ENCODE measurements at regions not wholly inside any gene's neighbourhood (a gene's known extent, or its start where the extent isn't known, plus 50 kb on each side); places are given as distances from the start of the nearest gene placed in this dataset.

DNA sequence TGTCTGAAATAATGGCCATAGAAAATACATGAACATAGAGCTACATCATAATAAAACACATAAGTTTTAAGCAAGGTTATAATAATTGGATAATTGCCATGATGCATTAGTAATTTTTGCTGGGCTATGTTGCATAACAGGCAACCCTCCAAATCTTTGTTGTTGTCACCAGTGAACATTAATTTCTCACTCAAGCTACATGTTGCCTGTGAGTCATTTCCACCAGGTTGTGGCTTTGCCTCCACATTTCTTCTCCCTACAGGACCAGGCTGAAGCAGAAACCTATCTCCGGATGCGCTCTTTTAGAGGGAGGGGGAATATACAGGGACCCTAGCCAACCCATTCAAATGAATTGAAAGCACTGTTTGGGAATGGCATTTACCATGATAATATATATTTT lies 347.7 kb downstream of the GABRG1 start:
- no peak for DNase-seq

DNA sequence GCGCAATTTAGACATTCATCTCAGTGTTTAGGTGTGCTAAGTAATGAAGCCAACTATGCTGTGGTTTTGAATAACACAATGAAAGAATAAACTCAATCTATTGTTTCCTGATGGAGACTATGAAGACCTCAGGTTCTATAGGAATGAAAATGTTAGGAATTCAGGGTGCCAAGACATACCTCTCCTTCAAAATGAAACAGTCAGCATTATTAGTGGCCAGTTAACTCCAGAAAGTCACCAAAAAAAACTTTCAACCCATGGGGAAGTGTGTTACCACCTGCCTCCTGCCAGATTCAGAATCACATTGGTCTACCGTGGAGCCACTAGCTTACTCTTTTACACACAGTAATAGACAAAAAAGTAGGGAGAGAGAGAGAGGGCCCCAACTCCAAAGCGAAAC lies 352.9 kb downstream of the GABRG1 start:
- DNase-seq, result no peak

DNA sequence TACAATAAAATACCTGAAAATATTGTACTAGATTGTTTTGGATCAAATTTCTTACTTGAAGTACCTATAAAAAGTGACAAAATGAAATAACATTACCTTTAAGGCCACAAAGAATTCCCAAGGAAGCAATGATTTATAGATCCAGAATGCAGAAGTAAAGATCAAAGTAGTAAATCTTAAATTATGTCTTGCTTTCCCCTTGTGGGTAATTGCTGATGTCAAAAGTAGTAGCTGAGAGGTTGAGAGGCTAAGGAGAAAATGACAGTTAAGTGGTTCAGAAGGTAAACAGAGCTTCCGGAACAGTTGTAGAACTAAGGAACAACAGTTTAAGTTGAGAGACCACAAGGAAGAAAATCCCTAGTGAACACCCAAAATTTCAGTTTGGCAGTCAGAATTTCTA lies 358.3 kb downstream of the GABRG1 start:
- no peak for DNase-seq

DNA sequence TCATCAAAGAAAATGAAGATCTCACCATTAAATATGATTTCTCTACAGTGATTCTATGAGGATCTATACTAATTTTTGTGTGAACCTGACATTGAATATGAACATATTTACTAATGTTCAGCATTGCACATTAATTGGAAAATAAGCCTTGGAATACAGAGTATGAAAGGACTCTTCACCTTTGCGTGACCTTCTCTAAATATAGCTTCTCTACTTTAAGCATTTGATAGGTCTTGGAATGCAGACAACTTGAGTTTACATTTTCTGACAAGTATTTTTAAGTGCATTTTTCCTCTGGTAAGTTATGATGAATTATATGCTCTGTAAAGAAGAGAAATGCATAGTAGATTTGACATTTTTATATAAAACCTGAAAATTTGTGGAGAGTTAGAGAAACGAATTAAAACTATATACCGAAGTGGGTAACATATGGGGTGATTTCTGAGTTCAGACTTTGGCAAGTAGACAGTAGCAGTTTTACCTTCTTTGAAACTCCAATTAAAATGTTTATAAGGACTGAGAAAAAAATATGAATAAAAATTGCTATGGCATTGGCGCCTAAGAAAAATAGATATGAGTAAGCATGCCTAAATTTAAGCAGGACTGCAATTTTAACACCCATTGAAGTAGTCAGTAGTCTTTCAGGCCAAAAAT lies 371.9 kb downstream of the GABRG1 start:
- no peak for DNase-seq

DNA sequence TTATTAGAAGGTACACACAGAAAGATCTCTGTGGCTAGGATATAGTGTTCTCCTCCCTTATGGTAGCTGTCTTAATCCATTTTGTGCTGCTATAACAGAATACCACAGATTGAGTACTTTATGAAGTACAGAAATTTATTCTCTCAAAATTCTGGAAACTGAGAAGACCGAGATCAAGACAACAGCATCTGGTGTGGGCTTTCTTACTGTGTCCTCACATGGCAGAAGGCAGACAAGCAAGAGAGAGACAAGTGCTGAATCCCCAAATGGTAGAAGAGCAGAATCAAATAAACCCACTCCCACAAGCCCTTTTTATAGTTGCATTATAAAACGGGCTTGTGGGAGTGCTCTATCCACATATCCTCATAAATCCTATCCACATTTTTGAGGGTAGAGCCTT lies 373.1 kb downstream of the GABRG1 start:
- DNase-seq, result no peak

DNA sequence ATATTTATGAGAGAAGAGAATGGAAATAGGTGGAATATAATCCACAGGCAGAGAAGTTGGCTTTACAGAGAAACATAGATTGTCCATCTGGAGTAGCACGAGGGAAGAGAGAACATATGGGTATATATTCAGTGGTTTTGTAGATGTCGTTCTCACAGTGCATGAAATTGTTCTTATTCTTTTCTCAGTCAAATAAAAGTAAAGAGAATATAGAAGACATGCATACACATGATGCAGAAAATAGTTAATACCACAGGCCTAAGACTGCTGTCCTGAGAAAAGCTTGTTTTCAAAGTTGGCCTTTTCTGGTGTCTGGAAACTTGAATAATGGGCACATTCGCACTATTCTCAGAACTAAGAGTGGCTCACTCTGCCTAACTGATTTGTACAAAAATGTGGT lies 378.1 kb downstream of the GABRG1 start:
- DNase-seq, result no peak

DNA sequence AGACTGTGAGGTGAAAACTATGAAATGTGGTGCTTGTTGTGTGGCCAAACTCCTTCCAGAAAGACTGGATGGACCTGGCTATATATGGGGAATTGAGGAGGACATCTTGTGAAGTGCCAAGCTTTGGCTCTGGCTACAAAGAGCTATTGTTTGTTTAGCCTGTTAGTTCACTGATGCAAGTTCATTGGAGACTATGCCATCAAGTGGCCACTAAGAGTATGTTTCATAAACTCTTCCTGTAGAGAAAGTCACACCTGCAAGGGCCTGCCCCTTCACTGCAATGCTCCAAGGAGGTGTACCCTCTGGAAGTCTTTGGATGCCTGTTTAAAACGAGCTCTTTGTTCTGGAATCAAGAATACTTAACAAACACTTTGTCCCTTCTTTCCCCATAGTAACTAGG lies 382.0 kb downstream of the GABRG1 start:
- DNase-seq, result no peak

DNA sequence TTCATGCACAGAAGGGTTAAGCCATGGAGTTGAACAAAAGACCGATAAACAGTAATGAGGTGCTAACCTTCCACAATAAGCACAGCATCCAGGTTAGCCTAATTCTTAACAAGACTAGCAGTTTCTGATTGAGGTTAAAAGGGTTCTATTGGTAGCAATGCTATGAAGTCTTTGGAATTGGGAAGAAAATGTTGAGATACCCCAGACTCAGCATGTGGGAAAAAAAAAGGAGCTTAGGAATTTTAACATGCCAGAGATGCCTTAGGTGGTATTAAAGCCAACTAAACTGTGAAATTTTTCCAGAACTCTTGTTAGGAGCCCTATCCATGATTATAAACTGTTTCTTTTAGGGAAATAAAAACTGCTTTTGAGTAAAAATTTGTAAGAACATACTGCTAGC lies 391.7 kb downstream of the GABRG1 start:
- no peak for DNase-seq

DNA sequence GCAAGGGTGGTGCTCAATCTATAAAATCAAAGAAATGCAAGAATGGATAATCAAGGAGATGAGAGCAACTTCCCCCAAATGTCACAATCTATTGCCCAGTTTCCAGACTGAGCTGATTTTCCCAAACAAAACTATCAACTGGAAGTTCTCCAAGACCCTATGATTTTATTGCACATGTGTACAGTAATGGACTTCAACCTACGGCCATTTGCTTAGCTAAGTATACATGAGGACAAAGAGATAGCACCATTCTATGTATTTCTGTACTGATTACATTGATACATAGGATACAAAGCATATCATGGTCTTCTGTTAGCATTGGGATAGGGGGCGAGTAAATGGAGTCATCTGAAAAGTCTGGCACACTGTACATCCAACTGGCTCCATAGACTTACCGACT lies 407.8 kb downstream of the GABRG1 start:
- no peak for DNase-seq

DNA sequence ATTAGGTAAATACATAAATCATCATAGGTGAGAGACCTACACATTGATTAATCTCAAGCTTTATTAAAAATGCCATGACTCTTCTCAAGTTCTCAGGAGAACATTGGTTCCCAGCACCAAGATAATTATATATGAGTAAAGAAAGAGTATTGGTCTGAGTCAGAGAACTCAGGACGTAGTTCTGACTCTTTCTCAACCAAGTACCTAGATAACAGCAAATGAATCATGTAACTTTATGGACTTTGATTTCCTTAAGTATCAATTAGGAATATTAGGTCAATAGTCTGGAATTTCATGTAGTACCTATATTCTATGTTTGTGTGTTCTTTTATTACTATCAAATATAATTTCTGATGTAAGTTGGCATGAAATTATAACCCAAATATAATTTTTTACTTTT lies 409.9 kb downstream of the GABRG1 start:
- DNase-seq, result no peak

DNA sequence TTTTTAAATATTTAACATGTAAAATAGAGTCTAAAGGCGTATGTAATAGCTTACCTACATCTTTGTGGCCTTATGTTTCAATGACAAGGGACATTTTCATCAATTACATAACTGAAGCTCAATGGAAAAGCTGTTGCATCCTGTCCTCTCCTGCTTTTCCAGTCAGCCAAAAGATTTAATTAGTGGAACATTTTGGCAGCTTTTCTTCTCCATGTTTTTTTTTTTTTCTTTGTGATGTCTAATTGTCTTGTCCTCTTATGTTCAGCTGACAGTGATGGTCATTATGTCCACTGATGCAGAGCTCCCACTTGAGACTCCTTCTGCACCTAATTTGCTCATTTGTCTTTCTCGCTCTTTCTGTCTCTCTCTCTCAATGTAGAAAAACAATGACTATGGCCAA lies 422.2 kb downstream of the GABRG1 start:
- peak; percentile 25 for DNase-seq

DNA sequence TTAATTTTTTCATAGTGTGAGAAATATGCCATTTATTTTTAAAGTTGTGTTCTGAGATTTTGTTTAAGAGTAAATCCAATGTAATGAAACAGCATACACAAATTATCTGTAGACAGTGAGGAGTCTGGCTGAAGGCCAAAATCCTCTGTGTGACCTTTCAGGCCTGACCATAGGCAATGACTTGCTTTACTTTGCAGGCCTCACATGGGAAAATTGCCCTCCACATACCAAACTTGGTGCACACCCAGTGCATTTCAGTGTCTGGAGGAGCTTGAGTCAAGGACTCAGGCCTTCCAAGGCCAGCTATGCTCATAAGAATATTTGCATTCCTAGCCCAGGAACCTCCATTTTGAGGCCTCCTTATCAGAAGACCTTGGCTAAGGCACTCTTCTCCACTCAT lies 430.1 kb downstream of the GABRG1 start:
- DNase-seq, result peak; percentile 16

DNA sequence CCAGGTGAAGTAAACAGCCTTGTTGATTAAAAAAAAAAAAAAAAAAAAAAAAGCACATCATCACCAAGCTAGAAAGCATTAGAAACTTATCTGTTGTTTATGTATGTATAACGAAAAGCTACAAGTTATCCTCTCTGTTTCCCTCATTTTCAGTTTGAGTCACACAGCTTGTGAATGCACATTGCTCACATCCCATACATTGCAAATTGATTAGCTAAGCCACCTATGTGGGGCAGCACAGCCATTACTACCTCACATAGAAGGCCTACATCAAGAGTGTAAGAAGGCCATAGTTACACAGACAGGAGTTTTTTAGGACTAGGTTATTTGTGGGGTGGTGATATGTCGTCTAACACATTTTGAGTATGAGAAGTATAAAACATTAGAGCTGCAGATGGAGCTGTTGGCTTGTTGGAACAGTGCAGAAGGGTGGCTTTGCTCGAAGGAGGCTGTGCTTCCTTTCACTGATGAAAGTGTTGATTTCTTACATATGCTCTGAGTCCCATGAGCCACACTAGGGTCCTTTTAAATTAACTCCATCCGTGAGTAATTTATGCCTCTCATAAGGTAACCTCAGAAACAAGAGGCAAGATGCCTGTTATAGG lies 431.6 kb downstream of the GABRG1 start:
- no peak for DNase-seq

DNA sequence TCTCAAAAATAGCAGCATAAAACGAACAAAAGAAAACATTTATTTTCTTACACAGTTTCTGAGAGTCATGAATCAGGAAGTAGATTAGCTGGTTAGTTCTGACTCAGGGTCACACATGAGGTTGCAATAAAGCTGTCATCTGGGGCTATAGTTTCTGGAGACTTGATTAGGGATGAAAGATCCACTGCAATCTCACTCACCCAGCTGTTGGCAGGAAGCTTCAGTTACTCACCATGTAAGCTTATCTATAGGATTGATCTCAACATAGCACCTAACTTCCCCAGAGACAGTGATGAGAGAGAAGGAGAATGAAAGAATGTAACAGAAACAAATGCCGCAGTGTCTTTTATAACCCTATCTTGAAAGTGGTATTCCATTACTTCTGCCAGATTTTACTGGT lies 435.5 kb downstream of the GABRG1 start:
- DNase-seq, result no peak

DNA sequence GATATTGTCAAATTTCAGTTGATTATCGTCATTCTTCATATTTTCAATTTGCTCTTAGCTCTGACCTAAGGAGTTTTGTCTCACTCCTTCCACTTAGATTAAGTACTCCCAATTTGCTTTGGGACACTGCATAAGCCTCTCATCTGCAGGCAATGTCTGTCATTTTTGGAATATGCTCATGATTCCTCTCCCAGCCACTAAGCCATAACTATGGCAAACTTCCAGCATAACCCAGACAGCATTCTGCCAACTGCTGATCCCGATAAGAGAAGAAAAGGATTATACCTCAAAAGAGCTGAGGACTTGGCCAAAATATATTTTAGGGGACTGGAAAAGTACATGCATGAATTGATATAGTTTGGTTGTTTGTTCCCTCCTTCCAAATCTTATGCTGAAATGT lies 444.4 kb downstream of the GABRG1 start:
- no peak for DNase-seq

DNA sequence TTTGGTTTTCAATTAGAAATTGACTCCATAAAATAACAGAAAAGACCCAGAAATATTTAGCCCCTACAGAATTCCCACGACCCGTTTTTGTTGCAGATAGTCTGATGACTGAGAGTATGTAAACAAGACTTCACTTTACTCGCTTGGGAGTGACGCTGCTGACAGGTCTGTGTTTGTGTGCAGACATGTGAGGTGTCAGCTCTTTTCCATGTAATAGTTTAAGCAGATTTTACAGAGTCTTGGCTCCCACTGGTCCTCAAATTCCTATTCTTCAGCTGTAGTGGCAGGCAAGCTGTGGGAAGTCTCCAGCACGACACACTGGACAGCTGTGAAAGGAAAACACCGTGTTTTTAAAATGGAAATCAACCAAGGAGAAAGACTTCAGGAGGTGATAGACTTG lies 455.7 kb downstream of the GABRG1 start:
- DNase-seq, result no peak

DNA sequence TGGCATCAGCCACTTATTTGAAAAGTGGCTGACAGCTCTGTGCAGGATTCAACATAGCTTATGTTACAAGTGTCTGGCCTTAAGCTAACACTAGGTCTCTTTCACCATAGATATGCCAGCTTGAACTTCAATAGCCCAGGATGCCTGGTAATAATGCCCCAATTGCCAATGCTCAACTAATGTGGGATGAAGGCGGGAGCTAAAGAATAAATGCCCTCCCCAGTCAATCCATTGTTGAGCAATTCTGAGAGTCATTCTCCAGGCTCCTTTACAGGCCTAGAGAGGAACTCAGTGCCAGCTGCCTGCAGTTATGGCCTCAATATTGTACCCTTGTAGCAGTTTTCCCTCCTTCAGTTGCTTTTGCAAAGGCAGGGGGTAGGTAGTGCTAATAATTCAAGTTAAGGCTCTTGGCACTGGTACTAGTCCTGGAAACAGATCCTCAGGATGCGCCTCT lies 460.2 kb downstream of the GABRG1 start:
- no peak for DNase-seq

DNA sequence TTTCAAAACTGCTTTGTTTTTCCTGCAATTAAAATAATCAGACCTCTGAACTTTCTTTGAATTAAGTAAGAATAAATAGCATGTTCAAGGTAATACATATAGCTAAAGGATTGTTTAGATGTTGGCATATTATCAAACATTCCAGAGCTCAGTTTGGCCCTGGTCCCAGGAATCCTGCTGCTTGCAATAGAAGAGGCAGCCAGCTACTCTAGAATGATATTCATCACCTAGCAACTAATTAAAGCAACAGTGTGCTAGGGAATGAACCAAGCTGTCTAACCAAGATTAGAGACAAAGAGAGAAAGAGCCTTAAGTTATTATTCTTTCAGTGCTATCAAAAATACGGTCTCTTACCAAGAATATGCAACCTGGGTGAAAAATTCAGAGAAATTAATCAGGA lies 460.9 kb downstream of the GABRG1 start:
- DNase-seq, result peak; percentile 49

DNA sequence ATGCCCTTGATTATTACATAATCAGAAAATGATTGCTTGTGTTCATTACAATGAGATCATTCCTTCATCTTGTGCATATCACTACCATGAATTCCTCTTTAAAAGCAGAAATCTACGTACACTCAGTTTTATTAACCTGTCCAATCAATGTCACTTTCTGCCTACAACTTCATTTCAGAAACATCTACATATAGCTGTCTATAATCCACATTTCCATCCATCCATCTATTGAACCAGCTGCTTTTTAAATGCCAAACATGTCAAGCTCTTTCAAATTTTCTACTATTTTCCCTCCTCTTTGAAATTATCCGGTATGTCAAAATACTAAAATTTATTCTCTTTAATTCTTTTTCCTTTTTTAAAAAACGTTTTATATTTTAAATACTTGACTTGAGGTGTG lies 462.0 kb downstream of the GABRG1 start:
- DNase-seq, result no peak

DNA sequence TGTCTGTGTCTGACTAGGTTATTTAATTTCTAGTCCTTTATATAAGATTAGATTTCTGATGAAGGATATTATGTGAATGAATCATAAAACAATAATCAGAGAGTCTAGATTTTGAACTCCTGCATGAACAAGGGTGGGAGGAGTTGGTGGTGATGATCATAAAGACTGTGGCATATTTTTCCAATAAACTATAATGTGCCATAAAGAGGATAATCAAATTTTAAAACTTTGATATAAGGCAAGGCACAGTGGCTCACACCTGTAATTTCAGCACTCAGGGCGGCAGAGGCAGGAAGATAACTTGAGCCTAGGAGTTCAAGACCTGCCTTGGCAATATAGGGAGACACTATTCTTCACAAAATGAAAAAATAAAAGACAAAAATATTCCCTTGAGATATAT lies 473.3 kb downstream of the GABRG1 start:
- DNase-seq, result no peak

DNA sequence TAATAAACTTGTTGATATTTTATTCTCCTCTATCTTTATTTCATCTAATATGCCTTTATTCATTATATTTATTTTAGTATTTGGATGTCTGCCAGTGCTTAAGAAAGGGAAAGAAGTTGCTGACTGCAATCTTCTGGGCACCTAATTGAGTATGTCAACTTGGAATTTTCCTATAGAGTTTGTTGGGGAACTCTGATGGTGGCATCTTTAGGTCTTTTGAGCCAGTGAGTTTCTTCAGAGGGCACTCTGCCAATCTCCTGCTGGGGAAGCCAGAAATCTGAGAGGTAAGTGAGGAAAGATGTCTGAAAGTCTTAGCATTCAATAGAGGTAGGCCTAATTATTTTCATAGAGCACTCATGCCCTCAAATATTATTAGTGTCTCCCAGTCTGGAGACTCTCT lies 475.0 kb downstream of the GABRG1 start:
- no peak for DNase-seq

DNA sequence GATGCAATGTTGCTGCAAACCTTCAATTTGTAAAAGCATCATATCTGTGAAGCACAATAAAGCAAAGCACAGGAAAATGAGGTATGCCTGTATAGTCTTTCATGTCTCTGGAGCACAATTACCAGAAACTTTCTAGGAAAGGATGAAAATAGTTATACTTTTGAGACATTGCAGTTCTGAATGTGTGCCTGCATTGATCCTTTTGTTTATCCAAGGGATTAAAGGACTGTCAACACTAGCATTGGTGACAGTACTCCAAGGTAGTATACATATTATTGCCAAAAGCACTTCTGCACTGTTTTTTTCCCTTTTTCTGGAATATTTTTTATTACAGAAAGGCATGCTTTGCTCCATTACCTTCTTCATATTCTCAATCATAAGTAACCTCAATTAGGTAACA lies 476.0 kb downstream of the GABRG1 start:
- no peak for DNase-seq

DNA sequence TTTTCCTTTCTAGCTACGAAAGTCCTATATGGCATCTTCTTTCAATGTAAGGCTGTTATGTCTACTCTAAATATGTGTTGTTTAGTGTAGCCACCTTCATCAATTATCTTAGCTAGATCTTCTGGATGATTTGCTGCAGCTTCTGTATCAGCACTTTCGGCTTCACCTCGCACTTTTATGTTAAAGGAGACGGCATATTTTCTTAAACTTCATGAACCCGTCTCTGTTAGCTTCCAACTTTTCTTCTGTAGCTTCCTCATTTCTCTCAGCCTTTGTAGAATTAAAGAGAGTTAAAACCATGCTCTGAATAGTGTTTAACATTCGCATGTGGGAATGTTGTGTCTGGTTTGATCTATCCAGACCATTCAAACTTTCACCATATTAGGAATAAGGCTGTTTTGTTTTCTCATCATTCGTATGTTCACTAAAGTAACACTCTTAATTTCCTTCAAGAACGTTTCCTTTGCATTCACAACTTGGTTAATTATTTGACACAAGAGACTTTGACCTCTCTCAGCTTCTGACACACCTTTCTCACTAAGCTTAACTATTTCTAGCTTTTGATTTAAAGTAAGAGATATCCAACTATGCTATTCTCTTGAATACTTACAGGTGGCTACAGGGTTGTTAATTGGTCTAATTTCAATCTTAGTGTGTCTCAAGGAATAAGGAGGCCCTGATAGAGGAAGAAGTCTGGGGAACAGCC lies 476.8 kb downstream of the GABRG1 start:
- no peak for DNase-seq

DNA sequence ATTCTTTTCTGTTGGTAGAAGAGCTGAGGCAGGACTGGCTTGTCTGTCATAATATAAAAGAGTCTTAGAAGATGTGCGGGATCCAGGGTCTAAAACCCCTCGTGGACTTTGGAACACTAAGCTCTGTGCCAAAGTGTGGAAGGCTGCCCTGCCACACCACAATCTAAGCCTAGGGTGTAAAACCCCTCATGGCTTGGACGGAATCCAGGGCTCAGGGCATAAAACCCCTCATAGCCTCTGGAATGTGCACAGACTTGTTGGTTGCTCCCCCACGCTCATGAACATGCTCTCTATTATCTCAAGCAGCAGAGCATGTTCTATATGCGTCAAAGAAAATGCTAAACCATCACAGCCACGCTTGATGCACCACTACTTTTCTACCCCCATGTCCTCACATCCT lies 483.6 kb downstream of the GABRG1 start:
- DNase-seq, result peak; percentile 1

DNA sequence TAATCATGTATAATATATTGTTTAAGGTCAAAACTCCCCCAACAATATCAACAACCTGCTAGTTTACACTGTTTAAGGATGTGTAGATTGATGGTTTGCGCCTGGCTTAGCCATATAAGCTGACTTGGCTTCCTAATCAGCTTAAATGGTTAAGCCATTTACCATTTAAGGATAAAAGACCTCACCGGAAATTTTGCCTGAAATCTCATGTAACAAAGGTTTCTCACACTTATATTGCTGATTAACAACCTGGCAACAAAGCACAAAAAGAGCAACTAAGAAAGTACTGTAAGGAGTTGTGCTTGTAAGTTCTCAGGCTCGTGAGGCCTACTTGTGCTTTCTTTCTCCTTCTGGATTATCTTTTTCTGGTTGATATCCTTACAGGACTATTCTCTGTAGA lies 485.2 kb downstream of the GABRG1 start:
- DNase-seq, result no peak
